HepG2 (cell line): ENCODE measurements at regions not wholly inside any gene's neighbourhood (a gene's known extent, or its start where the extent isn't known, plus 50 kb on each side); places are given as distances from the start of the nearest gene placed in this dataset.

Experiments
- ATAC-seq: fragments of 200-7000 bp; cut with Tn5 transposase; 3 replicates; pipeline ENCODE4 v1.9.1; 2020; ENCODE audit warnings: mild to moderate bottlenecking, moderate library complexity
- BruUV-seq: library from RNA; stranded (reverse); fragments of 400-500 nt; replicated peaks from 2 replicates; lab custom pipeline; 2021; lab: Mats Ljungman, UMichigan
- CTCF ChIA-PET: fragments of 300-600 bp; formaldehyde crosslinking; extraction: SDS; loops from one replicate; lab custom pipeline; 2021; ENCODE audit warnings: low total read pairs, inconsistent platforms, low intra/inter-chr PET ratio; lab: Yijun Ruan, JAX
- POLR2A ChIA-PET: fragments of 350-600 bp; sonication (Branson Sonifier 250); formaldehyde crosslinking; loops from one replicate; lab custom pipeline; 2020; ENCODE audit warnings: antibody characterized with exemption, inconsistent platforms; lab: Yijun Ruan, JAX
- DNase-seq: peaks from one replicate; pipeline ENCODE4 v3.0.0-alpha.2; 2015; ENCODE audit warnings: low spot score
- FAIRE-seq: peaks from 3 replicates; lab custom pipeline; 2011; peaks lifted over from hg19 to GRCh38; lab: Jason Lieb, UNC
- H2AFZ ChIP-seq: one replicate; pipeline ENCODE4 v1.6.1; 2011; ENCODE audit warnings: low read length, inconsistent platforms
- H3K27ac ChIP-seq: fragments of 300-600 bp; 3 replicates; pipeline ENCODE4 v1.8.0; 2011; ENCODE audit warnings: mixed run types, mild to moderate bottlenecking, mixed read lengths, low read length, inconsistent platforms; ENCODE audit not compliant: insufficient read depth; ENCODE audit errors: extremely low read length
- H3K27me3 ChIP-seq, 2 experiments: fragments of 200-600 bp in 1 of 2; 2 replicates in 1 of 2; 3 replicates in 1 of 2; pipeline versions ENCODE4 v1.6.0 to v1.8.0; 2011; ENCODE audit warnings: low read length in 2 of 2, mild to moderate bottlenecking in 2 of 2, moderate library complexity in 2 of 2, inconsistent platforms in 1 of 2; ENCODE audit not compliant: insufficient read depth in 2 of 2, control insufficient read depth in 1 of 2
- H3K36me3 ChIP-seq, 2 experiments: fragments of 200-600 bp in 1 of 2; replicated peaks in 1 of 2; 2 replicates in 1 of 2; 3 replicates in 1 of 2; pipeline versions ENCODE4 v1.5.1 to v1.8.0; 2011; ENCODE audit warnings: low read length in 2 of 2, inconsistent platforms in 1 of 2; ENCODE audit not compliant: insufficient read depth in 2 of 2, control insufficient read depth in 1 of 2
- H3K4me1 ChIP-seq: 2 replicates; pipeline ENCODE4 v1.5.1; 2012; ENCODE audit warnings: low read length, inconsistent platforms; ENCODE audit not compliant: insufficient read depth
- H3K4me2 ChIP-seq: 2 replicates; pipeline ENCODE4 v1.6.0; 2011; ENCODE audit warnings: low read depth, low read length, inconsistent platforms
- H3K4me3 ChIP-seq, 3 experiments: fragments of 200-600 bp in 1 of 3; sonication (generic), shearing (Covaris generic) in 1 of 3; replicated peaks in 1 of 3; 2 replicates each; pipeline ENCODE4 v1.5.1; 2011 to 2016; ENCODE audit warnings: low read length in 3 of 3, inconsistent platforms in 2 of 3, low read depth in 2 of 3, mild to moderate bottlenecking in 2 of 3, control low read depth in 1 of 3, mixed read lengths in 1 of 3; ENCODE audit not compliant: insufficient read depth in 1 of 3
- H3K79me2 ChIP-seq: one replicate; pipeline ENCODE4 v1.6.1; 2011; ENCODE audit warnings: low read length, inconsistent platforms; ENCODE audit not compliant: insufficient read depth
- H3K9ac ChIP-seq: 2 replicates; pipeline ENCODE4 v1.6.0; 2011; ENCODE audit warnings: mild to moderate bottlenecking, low read depth, low read length, inconsistent platforms; ENCODE audit not compliant: insufficient read depth
- H3K9me3 ChIP-seq: 2 replicates; pipeline ENCODE4 v1.5.1; 2012; ENCODE audit warnings: mild to moderate bottlenecking, low read length
- H4K20me1 ChIP-seq: 2 replicates; pipeline ENCODE4 v1.6.0; 2011; ENCODE audit warnings: inconsistent platforms, mild to moderate bottlenecking, low read length, moderate library complexity; ENCODE audit not compliant: insufficient read depth
- SOX5 ChIP-seq: IDR thresholded peaks from 2 replicates; pipeline ENCODE4 v1.6.1; 2016; ENCODE audit warnings: borderline replicate concordance
- ZNF432 ChIP-seq: sonication (generic); formaldehyde crosslinking; IDR thresholded peaks from 2 replicates; pipeline ENCODE4 v1.5.0; 2020; ENCODE audit warnings: missing genetic modification reagents, mild to moderate bottlenecking, borderline replicate concordance
- ZNF678 ChIP-seq: sonication (generic); formaldehyde crosslinking; IDR thresholded peaks from 2 replicates; pipeline ENCODE4 v1.4.0; 2020; ENCODE audit warnings: mild to moderate bottlenecking, missing genetic modification reagents
- ZNF850 ChIP-seq: sonication (generic); formaldehyde crosslinking; conservative IDR thresholded peaks from 2 replicates; pipeline ENCODE4 v1.9.0; 2021; ENCODE audit warnings: mild to moderate bottlenecking, missing genetic modification reagents
- WGBS: methylation state at CpG from one replicate; pipeline ENCODE4 v1.1.6; 2017; ENCODE audit warnings: low lambda C conversion rate; 5-methylcytosine and 5-hydroxymethylcytosine counted together
- in situ Hi-C: cut with HindIII; loops from 2 replicates; pipeline ENCODE4 v1.10.0; 2017; ENCODE audit warnings: low pct_unique_long_range_greater_than_20kb; ENCODE audit not compliant: extremely low pct_ligation_motif_present
- intact Hi-C: fragments of 100-400 bp; cut with micrococcal nuclease; formaldehyde crosslinking; loops from one replicate; pipeline ENCODE4 v1.10.0; 2022; ENCODE audit not compliant: unreplicated experiment
- TF ChIP-seq, protein P1 (sequence below): sonication (generic); formaldehyde crosslinking; IDR thresholded peaks from 2 replicates; pipeline ENCODE4 v1.5.1; 2020; ENCODE audit warnings: mild to moderate bottlenecking, missing genetic modification reagents, moderate library complexity
- TF ChIP-seq, protein P2 (sequence below): fragments of 450-650 bp; IDR thresholded peaks from 2 replicates; pipeline ENCODE4 v1.6.1; 2017
- TF ChIP-seq, protein P3 (sequence below), 2 experiments: sonication (generic) in 1 of 2; formaldehyde crosslinking in 1 of 2; IDR thresholded peaks; 2 replicates each; pipeline versions ENCODE4 v1.5.1 to v1.6.1; 2011 to 2020; ENCODE audit warnings: borderline replicate concordance in 1 of 2, low read depth in 1 of 2, low read length in 1 of 2, mild to moderate bottlenecking in 1 of 2, missing genetic modification reagents in 1 of 2, moderate library complexity in 1 of 2

DNA sequence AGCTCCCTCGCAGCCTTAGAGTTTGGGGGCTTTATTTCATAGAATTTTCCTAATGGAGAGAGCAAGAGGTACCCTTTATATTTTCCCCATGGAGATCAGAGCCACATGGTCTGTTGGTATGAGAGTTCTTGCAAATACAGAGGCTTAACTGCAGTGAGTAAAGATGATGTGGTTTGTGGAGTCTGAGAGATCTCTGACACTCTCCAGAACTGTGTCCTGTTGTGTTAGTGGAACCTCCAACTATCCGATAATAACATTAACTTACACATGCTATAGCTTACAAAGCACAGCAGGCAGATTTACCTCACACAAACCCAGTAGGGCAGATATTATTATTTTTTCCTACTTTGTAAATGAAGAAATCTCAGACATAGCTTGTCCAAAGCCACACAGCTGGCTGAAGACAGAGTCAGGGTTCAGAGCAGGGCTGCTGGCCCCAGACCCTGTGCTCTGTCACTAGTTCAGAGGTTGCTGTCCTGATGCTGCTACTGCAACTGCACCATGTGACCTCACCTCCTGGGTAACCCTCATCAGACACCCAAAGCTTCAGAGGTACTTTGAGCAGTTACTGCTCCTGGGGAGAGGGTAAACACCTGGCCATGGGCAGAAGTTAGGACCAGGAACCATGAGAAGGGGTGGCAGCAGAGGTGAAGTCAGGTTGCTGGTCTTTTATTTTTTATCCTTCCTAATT is 384.8 kb upstream of the PROX1 start:
- ATAC-seq, result peak; percentile 89
- intact Hi-C loops, result no loop called here
- CTCF ChIA-PET, result no interaction called here
- no peak for FAIRE-seq
- Histone ChIP-seq H2AFZ (no peak overlapping the region), H3K36me3 (no peaks in the 10 kb centered on the region), H3K9ac (no peak overlapping the region), H3K27me3 (no peaks in the 10 kb centered on the region)
- POLR2A ChIA-PET, result no interaction called here
- DNase-seq, result no peak
- in situ Hi-C loops, result no loop called here
- TF ChIP-seq SOX5 (CRISPR knock-in tag) (no peak), ZNF678 (no peak), ZNF850 (CRISPR knock-in tag) (no peak), ZNF432 (no peak)
- TF ChIP-seq, protein P1, sequence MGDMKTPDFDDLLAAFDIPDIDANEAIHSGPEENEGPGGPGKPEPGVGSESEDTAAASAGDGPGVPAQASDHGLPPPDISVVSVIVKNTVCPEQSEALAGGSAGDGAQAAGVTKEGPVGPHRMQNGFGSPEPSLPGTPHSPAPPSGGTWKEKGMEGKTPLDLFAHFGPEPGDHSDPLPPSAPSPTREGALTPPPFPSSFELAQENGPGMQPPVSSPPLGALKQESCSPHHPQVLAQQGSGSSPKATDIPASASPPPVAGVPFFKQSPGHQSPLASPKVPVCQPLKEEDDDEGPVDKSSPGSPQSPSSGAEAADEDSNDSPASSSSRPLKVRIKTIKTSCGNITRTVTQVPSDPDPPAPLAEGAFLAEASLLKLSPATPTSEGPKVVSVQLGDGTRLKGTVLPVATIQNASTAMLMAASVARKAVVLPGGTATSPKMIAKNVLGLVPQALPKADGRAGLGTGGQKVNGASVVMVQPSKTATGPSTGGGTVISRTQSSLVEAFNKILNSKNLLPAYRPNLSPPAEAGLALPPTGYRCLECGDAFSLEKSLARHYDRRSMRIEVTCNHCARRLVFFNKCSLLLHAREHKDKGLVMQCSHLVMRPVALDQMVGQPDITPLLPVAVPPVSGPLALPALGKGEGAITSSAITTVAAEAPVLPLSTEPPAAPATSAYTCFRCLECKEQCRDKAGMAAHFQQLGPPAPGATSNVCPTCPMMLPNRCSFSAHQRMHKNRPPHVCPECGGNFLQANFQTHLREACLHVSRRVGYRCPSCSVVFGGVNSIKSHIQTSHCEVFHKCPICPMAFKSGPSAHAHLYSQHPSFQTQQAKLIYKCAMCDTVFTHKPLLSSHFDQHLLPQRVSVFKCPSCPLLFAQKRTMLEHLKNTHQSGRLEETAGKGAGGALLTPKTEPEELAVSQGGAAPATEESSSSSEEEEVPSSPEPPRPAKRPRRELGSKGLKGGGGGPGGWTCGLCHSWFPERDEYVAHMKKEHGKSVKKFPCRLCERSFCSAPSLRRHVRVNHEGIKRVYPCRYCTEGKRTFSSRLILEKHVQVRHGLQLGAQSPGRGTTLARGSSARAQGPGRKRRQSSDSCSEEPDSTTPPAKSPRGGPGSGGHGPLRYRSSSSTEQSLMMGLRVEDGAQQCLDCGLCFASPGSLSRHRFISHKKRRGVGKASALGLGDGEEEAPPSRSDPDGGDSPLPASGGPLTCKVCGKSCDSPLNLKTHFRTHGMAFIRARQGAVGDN, result peak; percentile 13; the same call in 1 of the 2 replicates
- TF ChIP-seq, protein P2, sequence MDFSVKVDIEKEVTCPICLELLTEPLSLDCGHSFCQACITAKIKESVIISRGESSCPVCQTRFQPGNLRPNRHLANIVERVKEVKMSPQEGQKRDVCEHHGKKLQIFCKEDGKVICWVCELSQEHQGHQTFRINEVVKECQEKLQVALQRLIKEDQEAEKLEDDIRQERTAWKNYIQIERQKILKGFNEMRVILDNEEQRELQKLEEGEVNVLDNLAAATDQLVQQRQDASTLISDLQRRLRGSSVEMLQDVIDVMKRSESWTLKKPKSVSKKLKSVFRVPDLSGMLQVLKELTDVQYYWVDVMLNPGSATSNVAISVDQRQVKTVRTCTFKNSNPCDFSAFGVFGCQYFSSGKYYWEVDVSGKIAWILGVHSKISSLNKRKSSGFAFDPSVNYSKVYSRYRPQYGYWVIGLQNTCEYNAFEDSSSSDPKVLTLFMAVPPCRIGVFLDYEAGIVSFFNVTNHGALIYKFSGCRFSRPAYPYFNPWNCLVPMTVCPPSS, result no peak
- TF ChIP-seq, protein P3, sequence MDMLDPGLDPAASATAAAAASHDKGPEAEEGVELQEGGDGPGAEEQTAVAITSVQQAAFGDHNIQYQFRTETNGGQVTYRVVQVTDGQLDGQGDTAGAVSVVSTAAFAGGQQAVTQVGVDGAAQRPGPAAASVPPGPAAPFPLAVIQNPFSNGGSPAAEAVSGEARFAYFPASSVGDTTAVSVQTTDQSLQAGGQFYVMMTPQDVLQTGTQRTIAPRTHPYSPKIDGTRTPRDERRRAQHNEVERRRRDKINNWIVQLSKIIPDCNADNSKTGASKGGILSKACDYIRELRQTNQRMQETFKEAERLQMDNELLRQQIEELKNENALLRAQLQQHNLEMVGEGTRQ (IDR thresholded peaks at IDR 0.05; ENCODE audit: low read depth, low read length), result peak; percentile 52
- TF ChIP-seq, protein P3 (CRISPR knock-in tag; IDR thresholded peaks at IDR 0.05; ENCODE audit: borderline replicate concordance), result peak; percentile 73; the same call in 1 of the 2 replicates
- TF ChIP-seq, all 625 proteins: peak for 2
- no peaks in the 10 kb centered on the region for H3K9me3 ChIP-seq
- no peaks in the 10 kb centered on the region for H3K79me2 ChIP-seq
- no peaks in the 10 kb centered on the region for H4K20me1 ChIP-seq
- no TSS peak for BruUV-seq
- H3K4me3 ChIP-seq, result no peak overlapping the region
- no peak overlapping the region for H3K27ac ChIP-seq
- H3K4me1 ChIP-seq, result peaks cover 13% of the 10 kb centered on the region
- peak overlapping the region; percentile 32; the same call in 1 of the 2 replicates for H3K4me2 ChIP-seq
- 65% methylated on average over 2 of the region's 2 CpGs for WGBS
